Calu3 (cell line): ENCODE measurements at regions not wholly inside any gene's neighbourhood (a gene's known extent, or its start where the extent isn't known, plus 50 kb on each side); places are given as distances from the start of the nearest gene placed in this dataset.

Source experiments
- BruUV-seq: library from RNA; stranded (reverse); fragments of 400-500 nt; replicated peaks from 2 replicates; lab custom pipeline; 2021; lab: Mats Ljungman, UMichigan
- CTCF ChIA-PET: fragments of 300-600 bp; sonication (Branson Sonifier 250); formaldehyde crosslinking; loops from one replicate; lab custom pipeline; 2022; ENCODE audit warnings: antibody characterized with exemption; lab: Charles Lee
- DNase-seq: peaks from one replicate; pipeline ENCODE4 v3.0.0; 2022
- H3K27ac Mint-ChIP-seq: one replicate; pipeline ENCODE4 v1.8.0; 2022; ENCODE audit warnings: mixed read lengths; ENCODE audit not compliant: unreplicated experiment
- H3K27me3 Mint-ChIP-seq: one replicate; pipeline ENCODE4 v1.8.0; 2022; ENCODE audit warnings: mixed read lengths; ENCODE audit not compliant: unreplicated experiment
- H3K36me3 Mint-ChIP-seq: one replicate; pipeline ENCODE4 v1.8.0; 2022; ENCODE audit warnings: mild to moderate bottlenecking, moderate library complexity, mixed read lengths; ENCODE audit not compliant: insufficient read depth, unreplicated experiment
- H3K4me1 Mint-ChIP-seq: one replicate; pipeline ENCODE4 v1.8.0; 2022; ENCODE audit warnings: mild to moderate bottlenecking, low read depth, mixed read lengths; ENCODE audit not compliant: unreplicated experiment
- H3K4me3 Mint-ChIP-seq: one replicate; pipeline ENCODE4 v1.8.0; 2022; ENCODE audit warnings: mild to moderate bottlenecking, low read depth, moderate library complexity, mixed read lengths; ENCODE audit not compliant: unreplicated experiment
- H3K9me3 Mint-ChIP-seq: one replicate; pipeline ENCODE4 v1.8.0; 2022; ENCODE audit warnings: low read depth, mixed read lengths; ENCODE audit not compliant: unreplicated experiment
- intact Hi-C: fragments of 100-400 bp; cut with micrococcal nuclease; formaldehyde crosslinking; loops from one replicate; pipeline ENCODE4 v1.10.0; 2022; ENCODE audit not compliant: unreplicated experiment
- TF ChIP-seq, protein P1 (sequence below): fragments of 200-600 bp; IDR thresholded peaks from one replicate; pipeline ENCODE4 v1.8.0; 2022; ENCODE audit warnings: antibody characterized with exemption; ENCODE audit not compliant: unreplicated experiment

- peaks cover 36% of the 10 kb centered on the region for H3K27me3 Mint-ChIP-seq
- H3K4me3 Mint-ChIP-seq = no peak overlapping the region
- no TSS peak for BruUV-seq
- CTCF ChIA-PET = no interaction called here
- no peaks in the 10 kb centered on the region for H3K36me3 Mint-ChIP-seq
- H3K4me1 Mint-ChIP-seq = no peaks in the 10 kb centered on the region
- H3K27ac Mint-ChIP-seq = no peak overlapping the region
- DNase-seq = no peak
- TF ChIP-seq, protein P1, sequence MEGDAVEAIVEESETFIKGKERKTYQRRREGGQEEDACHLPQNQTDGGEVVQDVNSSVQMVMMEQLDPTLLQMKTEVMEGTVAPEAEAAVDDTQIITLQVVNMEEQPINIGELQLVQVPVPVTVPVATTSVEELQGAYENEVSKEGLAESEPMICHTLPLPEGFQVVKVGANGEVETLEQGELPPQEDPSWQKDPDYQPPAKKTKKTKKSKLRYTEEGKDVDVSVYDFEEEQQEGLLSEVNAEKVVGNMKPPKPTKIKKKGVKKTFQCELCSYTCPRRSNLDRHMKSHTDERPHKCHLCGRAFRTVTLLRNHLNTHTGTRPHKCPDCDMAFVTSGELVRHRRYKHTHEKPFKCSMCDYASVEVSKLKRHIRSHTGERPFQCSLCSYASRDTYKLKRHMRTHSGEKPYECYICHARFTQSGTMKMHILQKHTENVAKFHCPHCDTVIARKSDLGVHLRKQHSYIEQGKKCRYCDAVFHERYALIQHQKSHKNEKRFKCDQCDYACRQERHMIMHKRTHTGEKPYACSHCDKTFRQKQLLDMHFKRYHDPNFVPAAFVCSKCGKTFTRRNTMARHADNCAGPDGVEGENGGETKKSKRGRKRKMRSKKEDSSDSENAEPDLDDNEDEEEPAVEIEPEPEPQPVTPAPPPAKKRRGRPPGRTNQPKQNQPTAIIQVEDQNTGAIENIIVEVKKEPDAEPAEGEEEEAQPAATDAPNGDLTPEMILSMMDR = no peak
- no peaks in the 10 kb centered on the region for H3K9me3 Mint-ChIP-seq
- intact Hi-C loops = no loop called here
These were observed 55.6 kb upstream of the ADRA2C start for GRCh38 chr4:3710451-3711182.

DNA sequence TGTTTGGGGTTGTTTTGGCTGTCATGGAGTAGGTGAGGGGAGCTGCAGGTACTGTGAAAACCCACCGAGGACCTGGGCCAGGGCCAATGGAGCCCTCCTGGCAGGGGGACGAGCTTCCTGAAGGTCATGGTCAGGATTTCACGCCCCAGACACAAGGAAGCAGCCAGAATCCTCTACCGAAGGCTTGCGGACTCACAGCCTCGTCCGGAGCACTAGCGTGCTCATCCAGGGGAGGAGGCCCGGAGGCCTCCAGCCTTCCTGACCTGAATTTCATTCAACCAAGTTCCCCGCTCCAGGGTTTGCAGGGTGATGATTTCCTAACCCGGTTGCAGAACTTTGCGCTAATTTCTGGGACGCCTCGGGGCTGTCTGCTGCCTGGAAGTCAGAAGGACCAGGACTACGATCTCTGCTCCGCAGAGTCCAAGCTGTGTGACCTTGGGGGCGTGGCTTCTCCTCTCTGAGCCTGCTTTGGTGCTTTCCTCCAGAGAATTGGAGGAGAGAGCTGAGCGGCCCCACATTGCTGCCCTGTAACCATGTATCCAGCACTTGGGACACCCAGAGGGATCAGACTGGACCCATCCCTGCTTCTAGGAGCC lies 56.2 kb upstream of the ADRA2C start:
- intact Hi-C loops = no loop called here
- TF ChIP-seq, protein P1 = no peak
- Mint-ChIP-seq H3K27me3 (peaks cover 42% of the 10 kb centered on the region), H3K27ac (no peak overlapping the region), H3K9me3 (no peaks in the 10 kb centered on the region), H3K4me3 (no peak overlapping the region), H3K36me3 (no peaks in the 10 kb centered on the region), H3K4me1 (no peaks in the 10 kb centered on the region)
- CTCF ChIA-PET = no interaction called here
- DNase-seq = no peak
- no TSS peak for BruUV-seq

DNA sequence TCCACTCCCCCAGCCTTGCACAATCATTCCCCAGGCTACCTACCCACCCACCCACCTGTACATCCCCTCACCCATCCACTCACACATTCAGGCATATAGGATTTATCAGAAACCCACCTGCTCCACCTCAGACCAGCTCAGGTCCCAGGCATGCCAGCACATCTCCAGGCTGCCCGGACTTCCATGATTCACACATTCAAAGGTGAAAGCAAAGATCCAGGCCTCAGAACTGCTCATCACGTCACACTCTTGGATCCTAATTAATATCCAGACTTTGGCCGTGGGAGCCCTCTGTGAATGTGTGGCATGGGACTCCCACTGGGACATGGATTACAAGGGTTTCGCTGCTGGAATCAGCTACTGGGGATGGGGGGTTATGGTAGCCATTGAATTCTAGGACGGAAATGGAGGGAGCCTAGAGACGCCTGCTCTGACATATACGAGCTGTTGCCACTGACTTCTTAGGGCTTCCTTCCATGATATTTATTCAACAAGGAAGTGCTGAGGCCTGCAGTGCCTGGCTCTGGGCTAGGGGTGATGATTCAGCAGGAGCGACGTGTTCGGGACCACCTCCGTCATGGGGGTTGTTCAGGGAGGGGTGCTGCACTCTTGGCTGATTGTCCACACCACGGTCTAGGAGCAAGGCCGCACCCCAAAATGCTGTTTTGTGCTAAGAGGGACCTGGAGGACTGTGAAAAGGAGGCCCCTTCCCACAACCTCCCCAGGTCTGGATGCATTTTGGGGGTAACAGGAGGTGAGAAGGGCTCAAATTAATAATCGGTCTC lies 56.9 kb upstream of the ADRA2C start:
- Mint-ChIP-seq H3K27me3 (peaks cover 49% of the 10 kb centered on the region), H3K27ac (no peak overlapping the region)

DNA sequence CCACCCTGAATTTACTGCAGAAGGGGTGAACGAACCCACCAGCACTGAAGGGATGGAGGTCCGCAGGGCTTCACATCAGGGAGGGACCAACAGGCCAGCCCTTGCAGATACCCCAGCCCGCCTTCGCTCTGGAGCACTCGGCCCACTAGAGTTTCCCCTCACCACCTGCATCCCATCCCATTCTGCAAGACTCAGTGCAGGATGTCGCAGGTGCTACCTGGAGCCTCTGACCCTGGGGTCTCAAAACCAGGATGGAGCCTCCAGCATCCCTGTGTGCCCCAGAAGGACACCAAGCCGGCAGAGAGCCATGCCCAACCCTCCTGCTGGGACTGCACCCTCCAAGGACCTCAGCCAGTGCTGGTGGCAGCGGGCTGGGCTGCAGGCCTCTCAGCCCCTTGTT lies 57.6 kb upstream of the ADRA2C start:
- H3K4me1 Mint-ChIP-seq = no peaks in the 10 kb centered on the region
- intact Hi-C loops = no loop called here
- CTCF ChIA-PET = no interaction called here
- H3K27me3 Mint-ChIP-seq = peaks cover 55% of the 10 kb centered on the region
- H3K36me3 Mint-ChIP-seq = no peaks in the 10 kb centered on the region
- no TSS peak for BruUV-seq
- no peaks in the 10 kb centered on the region for H3K9me3 Mint-ChIP-seq
- H3K4me3 Mint-ChIP-seq = no peak overlapping the region
- DNase-seq = no peak
- no peak overlapping the region for H3K27ac Mint-ChIP-seq
- TF ChIP-seq, protein P1 = no peak

More for the DNA sequence above, 56.9 kb upstream of the ADRA2C start:
- intact Hi-C loops = no loop called here
- Mint-ChIP-seq H3K9me3 (no peaks in the 10 kb centered on the region), H3K36me3 (no peaks in the 10 kb centered on the region), H3K4me1 (no peaks in the 10 kb centered on the region), H3K4me3 (no peak overlapping the region)
- BruUV-seq = no TSS peak
- CTCF ChIA-PET = no interaction called here
- TF ChIP-seq, protein P1 = no peak
- DNase-seq = no peak
